ENCODE measurements at regions not wholly inside any gene's neighbourhood (a gene's known extent, or its start where the extent isn't known, plus 50 kb on each side); places are given as distances from the start of the nearest gene placed in this dataset.

GRCh38 chr1:198864695-198865094 is 225.9 kb downstream of the PTPRC start:
- DNase-seq = no peak

- DNase-seq = no peak
Observed at GRCh38 chr1:198865319-198865718, 226.5 kb downstream of the PTPRC start.

- no peak for DNase-seq
Observed at GRCh38 chr1:198867182-198867581, 228.3 kb downstream of the PTPRC start.

GRCh38 chr1:198873696-198874230 is 234.9 kb downstream of the PTPRC start:
- no peak for DNase-seq

- DNase-seq = no peak
Observed at GRCh38 chr1:198876371-198876871, 237.6 kb downstream of the PTPRC start.

- DNase-seq = no peak
Observed at GRCh38 chr1:198878566-198878965, 239.7 kb downstream of the PTPRC start.

GRCh38 chr1:198879711-198880306 is 241.0 kb downstream of the PTPRC start:
- no peak for DNase-seq

GRCh38 chr1:198880397-198880796 is 241.6 kb downstream of the PTPRC start:
- DNase-seq = no peak

GRCh38 chr1:198880818-198881597 is 242.2 kb downstream of the PTPRC start:
- peak in 1 of 5 experiments; percentile 8 for DNase-seq

- no peak for DNase-seq
Observed at GRCh38 chr1:198883184-198883583, 244.3 kb downstream of the PTPRC start.

- DNase-seq = no peak
Observed at GRCh38 chr1:198887866-198888265, 249.0 kb downstream of the PTPRC start.

GRCh38 chr1:198888379-198888943 is 249.6 kb downstream of the PTPRC start:
- DNase-seq = no peak

GRCh38 chr1:198889101-198889500 is 250.3 kb downstream of the PTPRC start:
- no peak for DNase-seq

- DNase-seq = no peak
Observed at GRCh38 chr1:198889749-198890148, 250.9 kb downstream of the PTPRC start.

- no peak for DNase-seq
Observed at GRCh38 chr1:198890214-198890930, 251.5 kb downstream of the PTPRC start.

GRCh38 chr1:198892065-198892464 is 253.2 kb downstream of the PTPRC start:
- no peak for DNase-seq

- no peak for DNase-seq
Observed at GRCh38 chr1:198893141-198893540, 254.3 kb downstream of the PTPRC start.

- no peak for DNase-seq
Observed at GRCh38 chr1:198893763-198894444, 255.1 kb downstream of the PTPRC start.

GRCh38 chr1:198901266-198901665 is 262.4 kb downstream of the PTPRC start:
- DNase-seq = no peak

GRCh38 chr1:198902655-198903054 is 263.8 kb downstream of the PTPRC start:
- no peak for DNase-seq

- no peak for DNase-seq
Observed at GRCh38 chr1:198903203-198903602, 264.4 kb downstream of the PTPRC start.

- DNase-seq = no peak
Observed at GRCh38 chr1:198903621-198904020, 264.8 kb downstream of the PTPRC start.

Data from T-helper 2 cell (primary cell).